ENCODE measurements at regions not wholly inside any gene's neighbourhood (a gene's known extent, or its start where the extent isn't known, plus 50 kb on each side); places are given as distances from the start of the nearest gene placed in this dataset.
A peak's percentile ranks its signal among the peaks of the same experiment; 100 is the strongest.

GRCh38 chr3:117011687-117012250 is 302.2 kb downstream of the TUSC7 start:
- no peak for DNase-seq
- FAIRE-seq: no peak
- no peak for TF ChIP-seq CTCF (IDR thresholded peaks at IDR 0.05; ENCODE audit: borderline replicate concordance, extremely low read depth, insufficient read depth)
- H3K27me3 ChIP-seq (ENCODE audit: control insufficient read depth, insufficient read depth, low read length): no peaks in the 10 kb centered on the region
- H3K9ac ChIP-seq (ENCODE audit: low read length in 3 of 3): no peak overlapping the region
- H3K27ac ChIP-seq (ENCODE audit: low read depth in 2 of 2, low read length in 2 of 2): no peak overlapping the region
- intact Hi-C loops (cut with DNase I): no loop called here
- no peaks in the 10 kb centered on the region for H3K36me3 ChIP-seq (ENCODE audit: control insufficient read depth in 2 of 3, insufficient read depth in 3 of 3, low read length in 3 of 3)
- H3K4me3 ChIP-seq (ENCODE audit: low read length in 3 of 3): no peak overlapping the region
- H3K4me1 ChIP-seq (ENCODE audit: control insufficient read depth in 2 of 3, insufficient read depth in 2 of 3, low read depth in 1 of 3, low read length in 3 of 3): no peaks in the 10 kb centered on the region
- no peaks in the 10 kb centered on the region for H3K9me3 ChIP-seq (ENCODE audit: control insufficient read depth in 2 of 3, insufficient read depth in 1 of 3, low read length in 3 of 3)

- no peak overlapping the region for H3K9ac ChIP-seq (ENCODE audit: low read length in 3 of 3)
- no peak overlapping the region for H3K4me3 ChIP-seq (ENCODE audit: low read length in 3 of 3)
- TF ChIP-seq CTCF (IDR thresholded peaks at IDR 0.05; ENCODE audit: borderline replicate concordance, extremely low read depth, insufficient read depth): no peak
- FAIRE-seq (no peak), DNase-seq (peak in 4 of 5 donors; percentile 17 to 48 (median 36))
- no peaks in the 10 kb centered on the region for H3K4me1 ChIP-seq (ENCODE audit: control insufficient read depth in 2 of 3, insufficient read depth in 2 of 3, low read depth in 1 of 3, low read length in 3 of 3)
- no peaks in the 10 kb centered on the region for H3K9me3 ChIP-seq (ENCODE audit: control insufficient read depth in 2 of 3, insufficient read depth in 1 of 3, low read length in 3 of 3)
- no peaks in the 10 kb centered on the region for H3K36me3 ChIP-seq (ENCODE audit: control insufficient read depth in 2 of 3, insufficient read depth in 3 of 3, low read length in 3 of 3)
- no peak overlapping the region for H3K27ac ChIP-seq (ENCODE audit: low read depth in 2 of 2, low read length in 2 of 2)
- intact Hi-C loops (cut with DNase I): no loop called here
- no peaks in the 10 kb centered on the region for H3K27me3 ChIP-seq (ENCODE audit: control insufficient read depth, insufficient read depth, low read length)
These were observed 306.8 kb downstream of the TUSC7 start for GRCh38 chr3:117016378-117016777.

DNA sequence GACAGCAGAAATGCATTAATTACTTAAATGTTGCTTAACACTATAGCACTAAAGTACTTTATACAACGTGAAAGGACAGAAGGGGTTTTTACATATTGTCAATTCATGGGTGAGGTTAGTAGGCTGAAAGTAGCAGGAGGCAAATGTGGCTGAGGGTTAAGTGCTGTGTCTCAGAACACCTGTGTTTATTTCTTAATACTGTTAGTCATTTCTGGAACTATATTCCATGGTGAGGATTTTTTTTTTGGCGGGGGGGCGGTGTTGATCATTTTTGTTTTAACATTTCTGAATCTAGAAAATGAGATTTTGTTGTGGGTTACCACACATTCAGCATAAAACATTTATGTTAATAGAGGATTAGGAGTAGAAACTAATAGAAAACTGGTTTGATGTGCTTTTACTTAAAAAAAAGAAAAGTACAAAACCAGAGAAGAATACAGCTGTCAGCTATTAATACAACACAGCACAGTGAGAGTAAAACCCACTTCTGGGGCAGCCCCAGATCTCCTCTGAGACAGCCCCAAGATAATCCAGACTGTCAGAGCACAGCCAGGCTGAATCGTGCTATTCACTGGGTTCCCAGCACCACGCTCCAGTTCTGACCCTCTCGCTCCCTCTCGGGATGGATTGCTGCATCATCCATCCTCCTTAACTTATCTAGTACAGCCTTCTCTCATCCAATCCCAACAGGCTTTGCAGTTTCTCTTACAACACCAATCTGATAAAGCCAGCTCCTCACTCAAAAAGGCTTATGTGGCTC is 307.7 kb downstream of the TUSC7 start:
- H3K27ac ChIP-seq (ENCODE audit: low read depth in 2 of 2, low read length in 2 of 2): no peak overlapping the region
- FAIRE-seq: no peak
- H3K4me3 ChIP-seq (ENCODE audit: low read length in 3 of 3): no peak overlapping the region
- H3K9me3 ChIP-seq (ENCODE audit: control insufficient read depth in 2 of 3, insufficient read depth in 1 of 3, low read length in 3 of 3): no peaks in the 10 kb centered on the region
- H3K9ac ChIP-seq (ENCODE audit: low read length in 3 of 3): no peak overlapping the region
- no peak for TF ChIP-seq CTCF (IDR thresholded peaks at IDR 0.05; ENCODE audit: borderline replicate concordance, extremely low read depth, insufficient read depth)
- no peaks in the 10 kb centered on the region for H3K4me1 ChIP-seq (ENCODE audit: control insufficient read depth in 2 of 3, insufficient read depth in 2 of 3, low read depth in 1 of 3, low read length in 3 of 3)
- H3K36me3 ChIP-seq (ENCODE audit: control insufficient read depth in 2 of 3, insufficient read depth in 3 of 3, low read length in 3 of 3): no peaks in the 10 kb centered on the region
- DNase-seq: no peak
- no peaks in the 10 kb centered on the region for H3K27me3 ChIP-seq (ENCODE audit: control insufficient read depth, insufficient read depth, low read length)
- intact Hi-C loops (cut with DNase I): no loop called here

All from kidney (tissue), 13 donors.